ENCODE measurements at regions not wholly inside any gene's neighbourhood (a gene's known extent, or its start where the extent isn't known, plus 50 kb on each side); places are given as distances from the start of the nearest gene placed in this dataset.

DNA sequence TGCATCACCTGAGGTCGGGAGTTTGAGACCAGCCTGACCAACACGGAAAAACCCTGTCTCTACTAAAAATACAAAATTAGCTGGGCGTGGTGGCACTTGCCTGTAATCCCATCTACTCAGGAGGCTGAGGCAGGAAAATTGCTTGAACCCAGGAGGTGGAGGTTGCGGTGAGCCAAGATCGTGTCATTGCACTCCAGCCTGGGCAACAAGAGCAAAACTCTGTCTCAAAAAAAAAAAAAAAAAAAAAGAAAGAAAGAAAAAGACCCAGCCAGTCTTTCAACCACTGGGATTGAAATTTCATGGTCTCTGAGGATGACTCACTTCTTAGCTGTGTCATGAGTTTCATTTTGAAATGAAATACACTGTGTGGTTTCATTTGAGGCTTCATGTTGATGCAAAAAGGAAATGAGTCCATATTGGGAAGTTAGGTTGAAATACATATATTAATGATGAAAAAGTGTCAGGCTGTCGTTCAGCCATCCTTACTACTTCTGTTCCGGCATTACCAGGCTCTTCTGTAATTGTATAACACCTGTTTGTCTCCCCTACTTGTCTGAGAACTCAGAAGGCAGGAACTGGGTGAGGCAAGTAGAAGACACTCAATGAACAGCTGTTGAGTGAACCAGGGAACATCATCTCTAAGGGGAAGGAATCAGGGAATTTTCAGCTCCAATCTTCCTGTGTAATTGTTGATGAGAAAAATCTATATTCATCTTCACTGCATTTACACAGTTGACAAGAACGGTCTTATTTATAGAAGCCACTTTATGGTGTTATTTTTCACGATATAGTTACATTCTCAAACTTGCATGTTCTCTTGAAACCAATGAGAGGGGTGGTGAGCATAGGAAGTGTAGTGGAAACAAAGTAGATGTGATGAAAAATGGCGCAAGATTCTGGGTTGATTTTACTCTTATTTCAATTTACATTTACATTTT lies 87.4 kb downstream of the NFKBIZ start:
- TF ChIP-seq, protein P1, sequence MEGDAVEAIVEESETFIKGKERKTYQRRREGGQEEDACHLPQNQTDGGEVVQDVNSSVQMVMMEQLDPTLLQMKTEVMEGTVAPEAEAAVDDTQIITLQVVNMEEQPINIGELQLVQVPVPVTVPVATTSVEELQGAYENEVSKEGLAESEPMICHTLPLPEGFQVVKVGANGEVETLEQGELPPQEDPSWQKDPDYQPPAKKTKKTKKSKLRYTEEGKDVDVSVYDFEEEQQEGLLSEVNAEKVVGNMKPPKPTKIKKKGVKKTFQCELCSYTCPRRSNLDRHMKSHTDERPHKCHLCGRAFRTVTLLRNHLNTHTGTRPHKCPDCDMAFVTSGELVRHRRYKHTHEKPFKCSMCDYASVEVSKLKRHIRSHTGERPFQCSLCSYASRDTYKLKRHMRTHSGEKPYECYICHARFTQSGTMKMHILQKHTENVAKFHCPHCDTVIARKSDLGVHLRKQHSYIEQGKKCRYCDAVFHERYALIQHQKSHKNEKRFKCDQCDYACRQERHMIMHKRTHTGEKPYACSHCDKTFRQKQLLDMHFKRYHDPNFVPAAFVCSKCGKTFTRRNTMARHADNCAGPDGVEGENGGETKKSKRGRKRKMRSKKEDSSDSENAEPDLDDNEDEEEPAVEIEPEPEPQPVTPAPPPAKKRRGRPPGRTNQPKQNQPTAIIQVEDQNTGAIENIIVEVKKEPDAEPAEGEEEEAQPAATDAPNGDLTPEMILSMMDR (IDR thresholded peaks at IDR 0.05; ENCODE audit: low read depth, low read length): no peak
- no peak for TF ChIP-seq EZH2phosphoT487 (IDR thresholded peaks at IDR 0.05; ENCODE audit: low read depth)
